B cell (primary cell): ENCODE measurements at regions not wholly inside any gene's neighbourhood (a gene's known extent, or its start where the extent isn't known, plus 50 kb on each side); places are given as distances from the start of the nearest gene placed in this dataset.

Experiments used
- ATAC-seq: fragments of 200-7000 bp; cut with Tn5 transposase; one replicate; pipeline ENCODE4 v1.10.0; 2021; ENCODE audit warnings: low read depth, mild to moderate bottlenecking, moderate number of reproducible peaks, moderate library complexity
- CTCF ChIA-PET: fragments of 350-600 bp; sonication (Branson Sonifier 250); formaldehyde crosslinking; loops from one replicate; lab custom pipeline; 2021; ENCODE audit warnings: antibody characterized with exemption, inconsistent platforms; lab: Charles Lee
- POLR2A ChIA-PET: fragments of 350-600 bp; sonication (Branson Sonifier 250); formaldehyde crosslinking; loops from one replicate; lab custom pipeline; 2021; ENCODE audit warnings: antibody characterized with exemption; lab: Charles Lee
- DNase-seq: peaks from one replicate; pipeline ENCODE4 v3.0.0; 2013
- H2AFZ ChIP-seq: 2 replicates; pipeline ENCODE4 v1.6.1; 2012; ENCODE audit warnings: mild to moderate bottlenecking, low read depth, low read length; ENCODE audit not compliant: insufficient read depth, poor library complexity, severe bottlenecking
- H3K27ac ChIP-seq, 2 donors: 1 replicate in 1 of 2; 2 replicates in 1 of 2; pipeline ENCODE4 v1.5.1; 2012 to 2013; ENCODE audit warnings: low read length in 2 of 2, mild to moderate bottlenecking in 2 of 2, moderate library complexity in 1 of 2
- H3K27me3 ChIP-seq, 4 experiments: fragments of 200-600 bp in 1 of 4; sonication (generic) in 1 of 4; replicated peaks in 1 of 4; 1 replicate in 2 of 4; 2 replicates in 2 of 4; pipeline versions ENCODE4 v1.6.1 to v1.7.0; 2013 to 2016; ENCODE audit warnings: low read length in 3 of 4, mild to moderate bottlenecking in 2 of 4, mixed read lengths in 1 of 4, moderate library complexity in 1 of 4; ENCODE audit not compliant: insufficient read depth in 4 of 4, control insufficient read depth in 3 of 4; ENCODE audit errors: control extremely low read depth in 1 of 4
- H3K36me3 ChIP-seq, 2 experiments: replicated peaks in 1 of 2; 1 replicate in 1 of 2; 2 replicates in 1 of 2; pipeline versions ENCODE4 v1.6.1 to v1.7.1; 2013; ENCODE audit warnings: low read length in 1 of 2; ENCODE audit not compliant: insufficient read depth in 2 of 2, control insufficient read depth in 1 of 2; ENCODE audit errors: control extremely low read depth in 1 of 2, extremely low read depth in 1 of 2
- H3K4me1 ChIP-seq, 2 donors: fragments of 200-600 bp in 1 of 2; sonication (generic) in 1 of 2; 1 replicate in 1 of 2; 2 replicates in 1 of 2; pipeline versions ENCODE4 v1.5.1 to v1.6.1; 2013 to 2017; ENCODE audit warnings: low read length in 2 of 2; ENCODE audit not compliant: control insufficient read depth in 2 of 2, insufficient read depth in 2 of 2
- H3K4me2 ChIP-seq: replicated peaks from 2 replicates; pipeline ENCODE3; 2012; ENCODE audit warnings: mild to moderate bottlenecking, low read depth, low read length; ENCODE audit not compliant: poor library complexity, severe bottlenecking
- H3K4me3 ChIP-seq, 5 experiments: fragments of 200-600 bp in 1 of 5; sonication (generic) in 1 of 5; 1 replicate in 3 of 5; 2 replicates in 2 of 5; pipeline versions ENCODE4 v1.5.1 to v1.7.0; 2011 to 2016; ENCODE audit warnings: low read length in 4 of 5, mild to moderate bottlenecking in 4 of 5, low read depth in 2 of 5, control low read depth in 1 of 5, moderate library complexity in 1 of 5; ENCODE audit not compliant: insufficient read depth in 1 of 5; ENCODE audit errors: control extremely low read depth in 1 of 5, extremely low read depth in 1 of 5
- H3K79me2 ChIP-seq: fragments of 200-600 bp; sonication (generic); one replicate; pipeline ENCODE4 v1.6.0; 2016; ENCODE audit warnings: low read length; ENCODE audit not compliant: control insufficient read depth, insufficient read depth
- H3K9ac ChIP-seq: fragments of 200-600 bp; sonication (generic); 2 replicates; pipeline ENCODE4 v1.6.1; 2017; ENCODE audit warnings: mild to moderate bottlenecking, low read length, moderate library complexity
- H3K9me3 ChIP-seq, 3 donors: one replicate each; pipeline versions ENCODE4 v1.6.1 to v1.7.1; 2013; ENCODE audit warnings: low read length in 2 of 3; ENCODE audit not compliant: control insufficient read depth in 2 of 3, insufficient read depth in 1 of 3; ENCODE audit errors: control extremely low read depth in 1 of 3
- H4K20me1 ChIP-seq: 2 replicates; pipeline ENCODE4 v1.6.0; 2012; ENCODE audit warnings: mild to moderate bottlenecking, low read length; ENCODE audit not compliant: insufficient read depth, control insufficient read depth, poor library complexity, severe bottlenecking
- H3K27ac Mint-ChIP-seq: one replicate; pipeline ENCODE4 v1.8.0; 2021; ENCODE audit warnings: mixed read lengths
- H3K27me3 Mint-ChIP-seq: one replicate; pipeline ENCODE4 v1.8.0; 2021; ENCODE audit warnings: mixed read lengths
- H3K4me1 Mint-ChIP-seq: one replicate; pipeline ENCODE4 v1.8.0; 2021; ENCODE audit warnings: mixed read lengths
- H3K4me3 Mint-ChIP-seq: one replicate; pipeline ENCODE4 v1.8.0; 2021; ENCODE audit warnings: mixed read lengths
- H3K9me3 Mint-ChIP-seq: one replicate; pipeline ENCODE4 v1.8.0; 2022; ENCODE audit warnings: mixed read lengths; ENCODE audit not compliant: insufficient read depth
- CTCF ChIP-seq: fragments of 200-600 bp; IDR thresholded peaks from one replicate; pipeline ENCODE4 v1.8.0; 2022; ENCODE audit warnings: antibody characterized with exemption, mild to moderate bottlenecking
- EZH2 ChIP-seq: IDR thresholded peaks from 2 replicates; pipeline ENCODE4 v1.6.1; 2012; ENCODE audit warnings: borderline replicate concordance, low read depth, mild to moderate bottlenecking, moderate library complexity, low read length; ENCODE audit not compliant: insufficient read depth, poor library complexity, severe bottlenecking
- WGBS: methylation state at CpG from one replicate; pipeline ENCODE4 v1.1.5; 2013; ENCODE audit warnings: missing lambda C conversion rate; ENCODE audit not compliant: insufficient coverage; 5-methylcytosine and 5-hydroxymethylcytosine counted together
- intact Hi-C: fragments of 100-400 bp; cut with micrococcal nuclease; formaldehyde crosslinking; loops from one replicate; pipeline ENCODE4 v1.10.0; 2022

- no peak overlapping the region for H3K9ac ChIP-seq
- Mint-ChIP-seq H3K27me3 (no peaks in the 10 kb centered on the region), H3K27ac (no peak overlapping the region), H3K4me1 (no peaks in the 10 kb centered on the region), H3K4me3 (no peak overlapping the region), H3K9me3 (peaks cover 5% of the 10 kb centered on the region)
- ChIA-PET POLR2A (no interaction called here), CTCF (no interaction called here)
- intact Hi-C loops, result no loop called here
- no peak overlapping the region for H3K27ac ChIP-seq
- no peaks in the 10 kb centered on the region for H3K4me1 ChIP-seq
- WGBS, result 95% methylated on average over 2 of the region's 3 CpGs
- H2AFZ ChIP-seq, result no peak overlapping the region
- no peak overlapping the region for H3K4me2 ChIP-seq
- DNase-seq, result no peak
- no peaks in the 10 kb centered on the region for H3K9me3 ChIP-seq
- no peak overlapping the region for H3K4me3 ChIP-seq
- no peaks in the 10 kb centered on the region for H4K20me1 ChIP-seq
- no peak for TF ChIP-seq CTCF
- no peaks in the 10 kb centered on the region for H3K36me3 ChIP-seq
- H3K79me2 ChIP-seq, result no peaks in the 10 kb centered on the region
- H3K27me3 ChIP-seq, result no peaks in the 10 kb centered on the region
- ATAC-seq, result no peak
Measured at GRCh38 chr6:19377722-19378121, 459.4 kb upstream of the ID4 start.

- Histone ChIP-seq H3K9ac (no peak overlapping the region), H3K79me2 (no peaks in the 10 kb centered on the region), H3K27me3 (no peaks in the 10 kb centered on the region), H3K4me3 (no peak overlapping the region), H3K9me3 (no peaks in the 10 kb centered on the region), H2AFZ (no peak overlapping the region), H3K27ac (no peak overlapping the region), H3K4me1 (no peaks in the 10 kb centered on the region), H3K36me3 (no peaks in the 10 kb centered on the region), H3K4me2 (no peak overlapping the region), H4K20me1 (no peaks in the 10 kb centered on the region)
- H3K27ac Mint-ChIP-seq, result no peak overlapping the region
- peaks cover 7% of the 10 kb centered on the region for H3K9me3 Mint-ChIP-seq
- H3K4me1 Mint-ChIP-seq, result no peaks in the 10 kb centered on the region
- no peak for DNase-seq
- 100% methylated on average over 1 of the region's 2 CpGs for WGBS
- no peak overlapping the region for H3K4me3 Mint-ChIP-seq
- ChIA-PET POLR2A (no interaction called here), CTCF (no interaction called here)
- no peak for TF ChIP-seq CTCF
- TF ChIP-seq EZH2, result no peak
- no peaks in the 10 kb centered on the region for H3K27me3 Mint-ChIP-seq
- intact Hi-C loops, result no loop called here
- no peak for ATAC-seq
Measured at GRCh38 chr6:19380293-19380692, 456.9 kb upstream of the ID4 start.
